Esophagus muscularis mucosa (tissue), 4 donors: ENCODE measurements at regions not wholly inside any gene's neighbourhood (a gene's known extent, or its start where the extent isn't known, plus 50 kb on each side); places are given as distances from the start of the nearest gene placed in this dataset.

Source experiments
- DNase-seq: peaks from one replicate; pipeline ENCODE4 v3.0.0-alpha.2; 2017; ENCODE audit errors: extremely low spot score
- H3K27ac ChIP-seq, 4 donors: fragments of 200-600 bp; sonication (generic); replicated peaks in 1 of 4; 1 replicate in 3 of 4; 2 replicates in 1 of 4; pipeline ENCODE4 v1.5.1; 2016 to 2019; ENCODE audit warnings: mild to moderate bottlenecking in 1 of 4
- H3K27me3 ChIP-seq, 4 donors: fragments of 200-600 bp; sonication (generic); one replicate each; pipeline versions ENCODE4 v1.5.1 to v1.6.0; 2016 to 2019
- H3K36me3 ChIP-seq, 4 donors: fragments of 200-600 bp; sonication (generic); one replicate each; pipeline ENCODE4 v1.5.1; 2016 to 2019
- H3K4me1 ChIP-seq, 4 donors: fragments of 200-600 bp; sonication (generic); one replicate each; pipeline ENCODE4 v1.5.1; 2016 to 2019
- H3K4me3 ChIP-seq, 4 donors: fragments of 200-600 bp; sonication (generic); 1 replicate in 2 of 4; 2 replicates in 2 of 4; pipeline ENCODE4 v1.5.1; 2016 to 2019; ENCODE audit warnings: mild to moderate bottlenecking in 4 of 4, moderate library complexity in 1 of 4
- H3K9me3 ChIP-seq, 4 donors: fragments of 200-600 bp; sonication (generic); 1 replicate in 3 of 4; 2 replicates in 1 of 4; pipeline ENCODE4 v1.5.1; 2016 to 2019
- EP300 ChIP-seq: sonication (generic); formaldehyde crosslinking; IDR thresholded peaks from one replicate; pipeline ENCODE4 v1.6.1; 2017; ENCODE audit warnings: antibody characterized with exemption
- POLR2A ChIP-seq: fragments of 450-650 bp; IDR thresholded peaks from one replicate; pipeline ENCODE4 v1.6.1; 2017; ENCODE audit warnings: antibody characterized with exemption, moderate library complexity, mild to moderate bottlenecking, low read depth
- POLR2AphosphoS5 ChIP-seq, 2 donors: sonication (generic); formaldehyde crosslinking; IDR thresholded peaks; one replicate each; pipeline ENCODE4 v1.6.1; 2017; ENCODE audit warnings: antibody characterized with exemption in 2 of 2
- WGBS: methylation state at CpG from one replicate; pipeline ENCODE4 v1.1.5; 2018; 5-methylcytosine and 5-hydroxymethylcytosine counted together
- intact Hi-C: fragments of 100-400 bp; cut with DNase I; formaldehyde crosslinking; loops from one replicate; pipeline ENCODE4 v1.15.1; 2023
- TF ChIP-seq, protein P1 (sequence below), 3 experiments: fragments of 200-600 bp in 2 of 3; fragments of 450-650 bp in 1 of 3; sonication (generic) in 2 of 3; IDR thresholded peaks; one replicate each; pipeline ENCODE4 v1.5.1; 2017 to 2019; ENCODE audit warnings: antibody characterized with exemption in 3 of 3, mild to moderate bottlenecking in 2 of 3, moderate library complexity in 1 of 3

DNA sequence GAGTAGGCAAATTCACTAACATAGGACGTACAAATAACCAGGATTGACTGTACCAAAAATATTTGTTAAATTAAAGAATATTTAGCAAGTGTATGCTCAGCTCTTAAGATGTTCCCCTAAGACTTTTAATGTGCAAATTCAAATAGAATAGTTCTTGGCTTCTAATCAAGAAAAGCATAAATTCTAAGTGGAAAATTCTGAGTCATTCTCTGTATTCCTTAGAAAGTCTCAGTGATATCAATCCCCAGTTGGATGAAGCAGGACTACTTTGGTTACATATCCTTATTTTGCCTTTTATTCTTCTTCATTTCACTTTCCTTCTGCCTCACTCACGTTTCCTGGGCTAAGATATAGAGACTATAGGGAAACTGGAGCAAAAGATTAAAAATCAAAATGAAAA is 130.2 kb downstream of the IFI44 start:
- TF ChIP-seq, protein P1, sequence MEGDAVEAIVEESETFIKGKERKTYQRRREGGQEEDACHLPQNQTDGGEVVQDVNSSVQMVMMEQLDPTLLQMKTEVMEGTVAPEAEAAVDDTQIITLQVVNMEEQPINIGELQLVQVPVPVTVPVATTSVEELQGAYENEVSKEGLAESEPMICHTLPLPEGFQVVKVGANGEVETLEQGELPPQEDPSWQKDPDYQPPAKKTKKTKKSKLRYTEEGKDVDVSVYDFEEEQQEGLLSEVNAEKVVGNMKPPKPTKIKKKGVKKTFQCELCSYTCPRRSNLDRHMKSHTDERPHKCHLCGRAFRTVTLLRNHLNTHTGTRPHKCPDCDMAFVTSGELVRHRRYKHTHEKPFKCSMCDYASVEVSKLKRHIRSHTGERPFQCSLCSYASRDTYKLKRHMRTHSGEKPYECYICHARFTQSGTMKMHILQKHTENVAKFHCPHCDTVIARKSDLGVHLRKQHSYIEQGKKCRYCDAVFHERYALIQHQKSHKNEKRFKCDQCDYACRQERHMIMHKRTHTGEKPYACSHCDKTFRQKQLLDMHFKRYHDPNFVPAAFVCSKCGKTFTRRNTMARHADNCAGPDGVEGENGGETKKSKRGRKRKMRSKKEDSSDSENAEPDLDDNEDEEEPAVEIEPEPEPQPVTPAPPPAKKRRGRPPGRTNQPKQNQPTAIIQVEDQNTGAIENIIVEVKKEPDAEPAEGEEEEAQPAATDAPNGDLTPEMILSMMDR (IDR thresholded peaks at IDR 0.05), result no peak
- TF ChIP-seq POLR2A, result no peak
- no peak for TF ChIP-seq EP300
- TF ChIP-seq POLR2AphosphoS5 (IDR thresholded peaks at IDR 0.05), result no peak
- Histone ChIP-seq H3K4me3 (no peak overlapping the region), H3K27ac (no peak overlapping the region), H3K4me1 (no peaks in the 10 kb centered on the region), H3K36me3 (no peaks in the 10 kb centered on the region), H3K27me3 (no peaks in the 10 kb centered on the region), H3K9me3 (no peaks in the 10 kb centered on the region)
- DNase-seq, result no peak
- 38% methylated on average over 2 of the region's 2 CpGs for WGBS
- intact Hi-C loops, result no loop called here

GRCh38 chr1:78787544-78787943 is 137.9 kb downstream of the IFI44 start:
- Histone ChIP-seq H3K4me3 (no peak overlapping the region), H3K36me3 (no peaks in the 10 kb centered on the region), H3K9me3 (peaks cover 0 to 8% (median 0%) of the 10 kb centered on the region in 4 donors), H3K27me3 (no peaks in the 10 kb centered on the region), H3K27ac (no peak overlapping the region), H3K4me1 (no peaks in the 10 kb centered on the region)
- TF ChIP-seq EP300 (no peak), POLR2A (no peak), POLR2AphosphoS5 (IDR thresholded peaks at IDR 0.05) (no peak)
- TF ChIP-seq, protein P1 (IDR thresholded peaks at IDR 0.05), result no peak
- no peak for DNase-seq
- WGBS, result 58% methylated on average over 2 of the region's 2 CpGs
- intact Hi-C loops, result no loop called here

- H3K27ac ChIP-seq, result no peak overlapping the region
- no peak for DNase-seq
- 79% methylated on average over 3 of the region's 3 CpGs for WGBS
- intact Hi-C loops, result no loop called here
- H3K9me3 ChIP-seq, result peaks cover 0 to 8% (median 0%) of the 10 kb centered on the region in 4 donors
- no peak overlapping the region for H3K4me3 ChIP-seq
- no peaks in the 10 kb centered on the region for H3K4me1 ChIP-seq
- no peaks in the 10 kb centered on the region for H3K27me3 ChIP-seq
- TF ChIP-seq POLR2A (no peak), EP300 (no peak), POLR2AphosphoS5 (IDR thresholded peaks at IDR 0.05) (no peak)
- TF ChIP-seq, protein P1 (IDR thresholded peaks at IDR 0.05), result no peak
- H3K36me3 ChIP-seq, result no peaks in the 10 kb centered on the region
These were observed 140.5 kb downstream of the IFI44 start for GRCh38 chr1:78790174-78790573.

DNA sequence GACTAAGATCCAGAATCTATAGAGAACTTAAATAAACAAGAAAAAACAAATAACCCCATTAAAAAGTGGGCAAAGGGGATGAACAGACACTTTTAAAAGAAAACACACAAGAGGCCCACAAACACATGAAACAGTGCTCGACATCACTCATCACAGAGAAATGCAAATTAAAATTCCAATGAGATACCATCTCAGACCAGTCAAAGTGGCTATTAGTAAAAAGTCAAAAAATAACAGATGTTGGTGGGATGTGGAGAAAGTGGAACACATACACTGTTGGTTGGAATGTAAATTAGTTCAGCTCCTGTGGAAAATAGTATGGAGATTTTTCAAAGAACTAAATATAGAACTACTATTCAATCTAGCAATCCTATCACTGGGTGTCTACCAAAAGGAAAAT is 143.1 kb downstream of the IFI44 start:
- Histone ChIP-seq H3K27ac (no peak overlapping the region), H3K4me3 (no peak overlapping the region), H3K9me3 (peaks cover 0 to 8% (median 0%) of the 10 kb centered on the region in 4 donors), H3K4me1 (no peaks in the 10 kb centered on the region), H3K36me3 (no peaks in the 10 kb centered on the region), H3K27me3 (no peaks in the 10 kb centered on the region)
- DNase-seq, result no peak
- intact Hi-C loops, result no loop called here
- TF ChIP-seq, protein P1 (IDR thresholded peaks at IDR 0.05), result no peak
- TF ChIP-seq EP300 (no peak), POLR2A (no peak), POLR2AphosphoS5 (IDR thresholded peaks at IDR 0.05) (no peak)
- 65% methylated on average over 1 of the region's 1 CpG for WGBS

DNA sequence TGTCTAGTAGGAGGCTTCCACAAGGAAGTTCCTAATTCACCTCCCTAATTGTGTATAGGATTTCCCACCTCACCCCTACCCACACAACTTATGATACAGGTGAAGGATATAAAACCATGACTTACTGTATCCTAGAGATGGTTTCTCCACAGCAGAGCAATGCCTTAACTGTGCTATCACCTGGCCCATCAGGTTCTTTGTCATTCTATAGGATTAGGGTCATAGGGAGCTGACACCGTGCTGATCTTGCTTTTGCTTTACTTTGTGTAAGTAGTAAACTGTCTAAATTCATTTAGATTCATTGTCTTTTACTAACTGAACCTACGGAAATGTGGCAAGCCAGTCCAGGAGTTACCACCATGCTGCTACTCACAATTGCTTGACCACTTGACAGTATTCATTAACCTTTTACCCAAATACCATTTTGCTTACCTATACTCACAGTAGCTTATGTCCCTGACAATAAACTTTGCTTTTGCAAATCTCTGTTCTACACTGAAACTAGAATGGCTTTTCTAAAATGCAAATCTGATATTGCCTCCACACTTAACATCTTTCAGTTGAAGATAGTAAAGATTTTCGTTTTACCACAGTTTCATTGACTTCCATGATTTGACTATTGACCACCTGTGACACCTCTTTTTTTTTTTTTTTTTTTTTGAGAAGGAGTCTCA is 147.6 kb downstream of the IFI44 start:
- no peak overlapping the region for H3K27ac ChIP-seq
- H3K4me3 ChIP-seq, result no peak overlapping the region
- intact Hi-C loops, result no loop called here
- 66% methylated on average over 3 of the region's 3 CpGs for WGBS
- TF ChIP-seq, protein P1 (IDR thresholded peaks at IDR 0.05), result no peak
- TF ChIP-seq EP300 (no peak), POLR2AphosphoS5 (IDR thresholded peaks at IDR 0.05) (no peak), POLR2A (no peak)
- H3K4me1 ChIP-seq, result no peaks in the 10 kb centered on the region
- DNase-seq, result no peak
- no peaks in the 10 kb centered on the region for H3K27me3 ChIP-seq
- no peaks in the 10 kb centered on the region for H3K9me3 ChIP-seq
- H3K36me3 ChIP-seq, result no peaks in the 10 kb centered on the region
